ENCODE measurements at regions not wholly inside any gene's neighbourhood (a gene's known extent, or its start where the extent isn't known, plus 50 kb on each side); places are given as distances from the start of the nearest gene placed in this dataset.
A peak's percentile ranks its signal among the peaks of the same experiment; 100 is the strongest.

DNA sequence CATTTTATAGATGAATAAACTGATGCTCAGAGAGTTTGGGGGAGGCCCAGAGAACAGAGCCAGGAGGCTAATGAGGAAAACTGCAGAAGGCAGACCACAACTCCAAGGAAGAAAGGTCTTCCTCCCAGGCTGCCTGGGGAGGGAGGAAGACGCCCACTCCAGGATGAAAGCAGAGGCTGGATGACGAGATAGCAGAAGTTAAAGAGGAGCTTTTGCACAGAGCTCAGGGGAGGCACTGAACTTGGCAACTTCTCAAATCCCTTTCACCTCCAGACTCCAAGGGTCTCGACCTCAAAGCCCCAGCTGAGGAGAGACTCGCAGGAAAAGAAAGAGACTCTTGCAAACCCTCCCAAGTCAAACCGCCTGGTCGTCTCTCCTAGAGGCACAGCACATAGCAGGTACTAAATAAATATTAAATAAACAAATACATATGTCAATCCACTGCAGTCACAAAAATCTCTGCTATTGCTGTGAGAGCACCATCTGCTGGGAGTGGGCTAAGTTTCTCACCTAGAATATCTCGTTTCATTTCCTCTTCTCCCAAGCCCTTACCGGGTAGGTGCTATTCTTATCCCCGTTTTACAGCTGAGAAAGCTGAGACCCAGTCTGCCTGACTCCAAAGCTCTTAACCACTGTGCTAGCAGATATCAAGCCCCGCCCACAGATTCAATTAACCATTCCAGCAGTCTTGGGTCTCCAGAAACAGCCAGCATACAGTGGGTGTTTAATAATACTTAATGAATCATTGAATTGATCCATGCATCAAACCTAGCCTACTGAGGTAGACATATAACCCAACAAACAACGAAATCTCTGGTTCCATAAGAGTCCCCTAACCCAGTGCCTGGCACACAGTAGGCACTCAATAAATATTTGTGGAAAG is 97.8 kb upstream of the HAND1 start (continued):
- TF ChIP-seq RAD21 (IDR thresholded peaks at IDR 0.05 in 1 of 2, conservative IDR thresholded peaks at IDR 0.05 in 1 of 2; ENCODE audit: low read depth in 2 of 2, low read length in 2 of 2) (peak in 1 of 2 experiments; percentile 26; a peak in 3 of 4 replicates), CBX5 (IDR thresholded peaks at IDR 0.05; ENCODE audit: low read depth, low read length) (no peak), POLR2A (IDR thresholded peaks at IDR 0.05; ENCODE audit: control extremely low read depth in 1 of 2, low read depth in 2 of 2, low read length in 2 of 2) (no peak)
